Neural cell (in vitro differentiated cells): ENCODE measurements at regions not wholly inside any gene's neighbourhood (a gene's known extent, or its start where the extent isn't known, plus 50 kb on each side); places are given as distances from the start of the nearest gene placed in this dataset.

Source experiments
- H2AFZ ChIP-seq: fragments of 200-600, 300-800 bp; sonication (generic), shearing (Covaris generic); 2 replicates; pipeline ENCODE4 v1.6.0; 2014; ENCODE audit warnings: low read depth, mild to moderate bottlenecking, antibody characterized with exemption, low read length, moderate library complexity
- H3F3A ChIP-seq: fragments of 200-600 bp; shearing (Covaris generic); 2 replicates; pipeline ENCODE4 v1.6.1; 2016; ENCODE audit warnings: mild to moderate bottlenecking, moderate library complexity, mixed read lengths, antibody characterized with exemption, low read length; ENCODE audit not compliant: insufficient read depth, poor library complexity, severe bottlenecking
- H3K27ac ChIP-seq: fragments of 200-600, 300-800 bp; sonication (generic), shearing (Covaris generic); 2 replicates; pipeline ENCODE4 v1.5.1; 2014; ENCODE audit warnings: mild to moderate bottlenecking, low read length, moderate library complexity
- H3K27me3 ChIP-seq: fragments of 300-800, 200-600 bp; sonication (generic), shearing (Covaris generic); 2 replicates; pipeline ENCODE4 v1.6.0; 2014; ENCODE audit warnings: mild to moderate bottlenecking, low read depth, low read length, moderate library complexity; ENCODE audit not compliant: insufficient read depth
- H3K36me3 ChIP-seq: fragments of 300-800, 200-600 bp; sonication (generic), shearing (Covaris generic); 2 replicates; pipeline ENCODE4 v1.5.1; 2014; ENCODE audit warnings: mild to moderate bottlenecking, antibody characterized with exemption, low read length, moderate library complexity; ENCODE audit not compliant: insufficient read depth
- H3K4me2 ChIP-seq: fragments of 300-800, 200-600 bp; sonication (generic), shearing (Covaris generic); 2 replicates; pipeline ENCODE4 v1.6.0; 2014; ENCODE audit warnings: mild to moderate bottlenecking, low read length
- H3K4me3 ChIP-seq: fragments of 300-800, 200-600 bp; sonication (generic), shearing (Covaris generic); 2 replicates; pipeline ENCODE4 v1.5.1; 2014; ENCODE audit warnings: mild to moderate bottlenecking, low read length, moderate library complexity
- H3K79me2 ChIP-seq: fragments of 200-600 bp; shearing (Covaris generic); replicated peaks from 2 replicates; pipeline ENCODE4 v1.6.0; 2014; ENCODE audit warnings: mild to moderate bottlenecking, low read length, moderate library complexity; ENCODE audit not compliant: insufficient read depth
- H3K9ac ChIP-seq: fragments of 300-800, 200-600 bp; sonication (generic), shearing (Covaris generic); 2 replicates; pipeline ENCODE4 v1.6.1; 2016; ENCODE audit warnings: mild to moderate bottlenecking, low read length, mixed read lengths
- H3K9me2 ChIP-seq: fragments of 200-600 bp; shearing (Covaris generic); 2 replicates; pipeline ENCODE4 v1.6.1; 2016; ENCODE audit warnings: mild to moderate bottlenecking, low read length, mixed read lengths; ENCODE audit not compliant: insufficient read depth
- H3K9me3 ChIP-seq: fragments of 200-600, 300-800 bp; sonication (generic), shearing (Covaris generic); 2 replicates; pipeline ENCODE4 v1.6.1; 2016; ENCODE audit warnings: mild to moderate bottlenecking, mixed run types, low read length, moderate library complexity, mixed read lengths
- H4K20me1 ChIP-seq: fragments of 200-600 bp; shearing (Covaris generic); 2 replicates; pipeline ENCODE4 v1.6.1; 2016; ENCODE audit warnings: mild to moderate bottlenecking, mixed run types; ENCODE audit not compliant: insufficient read depth
- CTCF ChIP-seq: fragments of 450-650 bp; IDR thresholded peaks from 2 replicates; pipeline ENCODE4 v1.5.1; 2014; ENCODE audit warnings: antibody characterized with exemption, mild to moderate bottlenecking, moderate library complexity; ENCODE audit not compliant: poor library complexity, severe bottlenecking
- EP300 ChIP-seq: fragments of 450-650 bp; conservative IDR thresholded peaks from 2 replicates; pipeline ENCODE4 v1.6.1; 2014; ENCODE audit warnings: antibody characterized with exemption, mild to moderate bottlenecking, moderate library complexity; ENCODE audit not compliant: poor library complexity, severe bottlenecking
- EZH2 ChIP-seq: fragments of 200-600, 300-800 bp; shearing (Covaris generic), sonication (generic); IDR thresholded peaks from 2 replicates; pipeline ENCODE4 v1.6.1; 2014; ENCODE audit warnings: antibody characterized with exemption, low read length, borderline replicate concordance, mild to moderate bottlenecking; ENCODE audit not compliant: insufficient read depth, poor library complexity, severe bottlenecking
- MXI1 ChIP-seq: fragments of 450-650 bp; conservative IDR thresholded peaks from 2 replicates; pipeline ENCODE4 v1.6.1; 2014; ENCODE audit warnings: antibody characterized with exemption, mild to moderate bottlenecking; ENCODE audit not compliant: poor library complexity, severe bottlenecking
- POLR2AphosphoS5 ChIP-seq: IDR thresholded peaks from 2 replicates; pipeline ENCODE4 v1.6.1; 2012
- RAD21 ChIP-seq: fragments of 450-650 bp; conservative IDR thresholded peaks from 2 replicates; pipeline ENCODE4 v1.6.1; 2014; ENCODE audit warnings: antibody characterized with exemption, mild to moderate bottlenecking, moderate library complexity
- SMC3 ChIP-seq: fragments of 450-650 bp; conservative IDR thresholded peaks from 2 replicates; pipeline ENCODE4 v1.6.1; 2014; ENCODE audit warnings: antibody characterized with exemption, mild to moderate bottlenecking, moderate library complexity; ENCODE audit not compliant: poor library complexity
- TAF1 ChIP-seq: IDR thresholded peaks from 2 replicates; pipeline ENCODE4 v1.6.1; 2012; ENCODE audit warnings: low read depth
- TF ChIP-seq, protein P1 (sequence below): IDR thresholded peaks from 2 replicates; pipeline ENCODE4 v1.6.1; 2012; ENCODE audit warnings: borderline replicate concordance

DNA sequence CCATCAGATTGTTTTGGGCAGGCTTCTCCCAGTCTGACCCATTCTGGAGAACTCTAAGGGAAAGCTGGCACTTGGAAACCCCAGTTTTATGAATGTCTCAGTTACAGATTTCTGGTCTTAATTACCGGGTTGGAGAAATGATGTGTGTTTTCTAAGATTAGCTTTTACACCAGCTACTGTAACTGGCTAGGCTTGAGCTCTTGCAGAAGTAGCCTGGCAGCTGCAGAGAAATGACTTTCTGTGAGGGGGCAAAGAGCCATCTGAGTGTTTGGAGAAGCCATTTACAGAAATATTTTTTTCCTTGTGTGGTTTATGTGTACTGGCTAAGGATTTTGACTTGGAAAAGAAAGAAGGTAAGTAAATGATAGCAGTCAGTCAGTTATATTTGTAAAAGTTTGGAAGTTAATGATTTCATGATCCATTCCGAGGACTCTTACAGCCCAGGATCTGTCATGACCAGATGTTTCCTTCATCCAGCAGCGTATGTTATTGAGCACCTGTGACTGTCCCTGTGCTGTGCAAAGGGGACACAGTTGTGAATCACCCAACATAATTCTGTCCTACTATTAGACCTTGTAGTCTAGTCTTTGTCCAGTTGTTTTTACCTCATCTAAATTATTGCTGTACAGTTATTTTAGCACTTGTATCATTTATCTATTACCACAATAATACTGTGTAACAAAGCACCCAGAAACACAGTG is 53.7 kb upstream of the GDNF start:
- H3K36me3 ChIP-seq = no peaks in the 10 kb centered on the region
- no peaks in the 10 kb centered on the region for H3K9me3 ChIP-seq
- H3K4me3 ChIP-seq = no peak overlapping the region
- H3K27ac ChIP-seq = no peak overlapping the region
- no peak for TF ChIP-seq EZH2
- TF ChIP-seq CTCF = no peak
- no peak for TF ChIP-seq SMC3
- TF ChIP-seq, protein P1, sequence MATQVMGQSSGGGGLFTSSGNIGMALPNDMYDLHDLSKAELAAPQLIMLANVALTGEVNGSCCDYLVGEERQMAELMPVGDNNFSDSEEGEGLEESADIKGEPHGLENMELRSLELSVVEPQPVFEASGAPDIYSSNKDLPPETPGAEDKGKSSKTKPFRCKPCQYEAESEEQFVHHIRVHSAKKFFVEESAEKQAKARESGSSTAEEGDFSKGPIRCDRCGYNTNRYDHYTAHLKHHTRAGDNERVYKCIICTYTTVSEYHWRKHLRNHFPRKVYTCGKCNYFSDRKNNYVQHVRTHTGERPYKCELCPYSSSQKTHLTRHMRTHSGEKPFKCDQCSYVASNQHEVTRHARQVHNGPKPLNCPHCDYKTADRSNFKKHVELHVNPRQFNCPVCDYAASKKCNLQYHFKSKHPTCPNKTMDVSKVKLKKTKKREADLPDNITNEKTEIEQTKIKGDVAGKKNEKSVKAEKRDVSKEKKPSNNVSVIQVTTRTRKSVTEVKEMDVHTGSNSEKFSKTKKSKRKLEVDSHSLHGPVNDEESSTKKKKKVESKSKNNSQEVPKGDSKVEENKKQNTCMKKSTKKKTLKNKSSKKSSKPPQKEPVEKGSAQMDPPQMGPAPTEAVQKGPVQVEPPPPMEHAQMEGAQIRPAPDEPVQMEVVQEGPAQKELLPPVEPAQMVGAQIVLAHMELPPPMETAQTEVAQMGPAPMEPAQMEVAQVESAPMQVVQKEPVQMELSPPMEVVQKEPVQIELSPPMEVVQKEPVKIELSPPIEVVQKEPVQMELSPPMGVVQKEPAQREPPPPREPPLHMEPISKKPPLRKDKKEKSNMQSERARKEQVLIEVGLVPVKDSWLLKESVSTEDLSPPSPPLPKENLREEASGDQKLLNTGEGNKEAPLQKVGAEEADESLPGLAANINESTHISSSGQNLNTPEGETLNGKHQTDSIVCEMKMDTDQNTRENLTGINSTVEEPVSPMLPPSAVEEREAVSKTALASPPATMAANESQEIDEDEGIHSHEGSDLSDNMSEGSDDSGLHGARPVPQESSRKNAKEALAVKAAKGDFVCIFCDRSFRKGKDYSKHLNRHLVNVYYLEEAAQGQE = no peak
- no peak for TF ChIP-seq TAF1
- TF ChIP-seq MXI1 = no peak
- TF ChIP-seq POLR2AphosphoS5 = no peak
- no peak for TF ChIP-seq EP300
- no peak for TF ChIP-seq RAD21
- H3K27me3 ChIP-seq = no peaks in the 10 kb centered on the region
- no peak overlapping the region for H3K4me2 ChIP-seq
- no peaks in the 10 kb centered on the region for H4K20me1 ChIP-seq
- H2AFZ ChIP-seq = no peak overlapping the region
- no peaks in the 10 kb centered on the region for H3F3A ChIP-seq
- H3K79me2 ChIP-seq = no peaks in the 10 kb centered on the region
- H3K9me2 ChIP-seq = no peaks in the 10 kb centered on the region
- no peak overlapping the region for H3K9ac ChIP-seq

- no peak overlapping the region for H3K4me3 ChIP-seq
- H3K9me2 ChIP-seq = no peaks in the 10 kb centered on the region
- H3K9ac ChIP-seq = no peak overlapping the region
- H3F3A ChIP-seq = no peaks in the 10 kb centered on the region
- no peaks in the 10 kb centered on the region for H3K79me2 ChIP-seq
- H3K4me2 ChIP-seq = no peak overlapping the region
- H4K20me1 ChIP-seq = no peaks in the 10 kb centered on the region
- no peaks in the 10 kb centered on the region for H3K27me3 ChIP-seq
- H3K36me3 ChIP-seq = no peaks in the 10 kb centered on the region
- H2AFZ ChIP-seq = no peak overlapping the region
- TF ChIP-seq, protein P1 = no peak
- TF ChIP-seq TAF1 (no peak), EP300 (no peak), CTCF (no peak), SMC3 (no peak), RAD21 (no peak), MXI1 (no peak), EZH2 (no peak), POLR2AphosphoS5 (no peak)
- no peak overlapping the region for H3K27ac ChIP-seq
- no peaks in the 10 kb centered on the region for H3K9me3 ChIP-seq
Measured at GRCh38 chr5:37892586-37892985, 52.7 kb upstream of the GDNF start.
